Peyer's patch (tissue), 4 donors: ENCODE measurements at regions not wholly inside any gene's neighbourhood (a gene's known extent, or its start where the extent isn't known, plus 50 kb on each side); places are given as distances from the start of the nearest gene placed in this dataset.

Experiments used
- CTCF ChIP-seq, 6 experiments: fragments of 450-650 bp in 4 of 6; fragments of 200-600 bp in 2 of 6; sonication (generic) in 1 of 6; IDR thresholded peaks; one replicate each; pipeline ENCODE4 v1.5.1; 2017 to 2019; ENCODE audit warnings: antibody characterized with exemption in 6 of 6, mild to moderate bottlenecking in 3 of 6, moderate library complexity in 1 of 6
- POLR2A ChIP-seq, 2 donors: fragments of 450-650 bp; IDR thresholded peaks; one replicate each; pipeline ENCODE4 v1.5.1; 2017; ENCODE audit warnings: antibody characterized with exemption in 2 of 2, mild to moderate bottlenecking in 2 of 2, moderate library complexity in 2 of 2

- TF ChIP-seq CTCF (IDR thresholded peaks at IDR 0.05) (no peak), POLR2A (IDR thresholded peaks at IDR 0.05) (no peak)
Observed at GRCh38 chr3:16797831-16798230, 86.9 kb upstream of the PLCL2 start.
